ENCODE measurements at regions not wholly inside any gene's neighbourhood (a gene's known extent, or its start where the extent isn't known, plus 50 kb on each side); places are given as distances from the start of the nearest gene placed in this dataset.
"Not testable (repeated sequence)": the region's sequence is repeated elsewhere in the genome, so short reads cannot be mapped to it uniquely, and the experiment has no call there.

GRCh38 chr6:140027219-140027618 is 652.8 kb upstream of the CITED2 start:
- DNase-seq (ENCODE audit: low spot score in 2 of 2) = no peak
- no peak for FAIRE-seq

- no peak for FAIRE-seq
- no peak for DNase-seq (ENCODE audit: low spot score in 2 of 2)
Measured at GRCh38 chr6:140026546-140026945, 652.1 kb upstream of the CITED2 start.

GRCh38 chr6:140025171-140025570 is 650.7 kb upstream of the CITED2 start:
- DNase-seq (ENCODE audit: low spot score in 2 of 2) (no peak), FAIRE-seq (no peak)

- no peak for FAIRE-seq
- DNase-seq (ENCODE audit: low spot score in 2 of 2) = no peak
Measured at GRCh38 chr6:140020207-140020791, 645.9 kb upstream of the CITED2 start.

- FAIRE-seq = no peak
Measured at GRCh38 chr6:140018588-140018987, 644.1 kb upstream of the CITED2 start.

GRCh38 chr6:140017470-140017869 is 643.0 kb upstream of the CITED2 start:
- no peak for FAIRE-seq
- DNase-seq (ENCODE audit: low spot score in 2 of 2) = no peak

More at GRCh38 chr6:140018588-140018987, 644.1 kb upstream of the CITED2 start:
- DNase-seq (ENCODE audit: low spot score in 2 of 2) = no peak

- DNase-seq (ENCODE audit: low spot score in 2 of 2) = no peak
- FAIRE-seq = no peak
Measured at GRCh38 chr6:140012150-140012549, 637.7 kb upstream of the CITED2 start.

GRCh38 chr6:140011537-140011936 is 637.1 kb upstream of the CITED2 start:
- FAIRE-seq (no peak), DNase-seq (ENCODE audit: low spot score in 2 of 2) (no peak)

- DNase-seq (ENCODE audit: low spot score in 2 of 2) (no peak), FAIRE-seq (no peak)
Measured at GRCh38 chr6:140009286-140009685, 634.8 kb upstream of the CITED2 start.

- FAIRE-seq (no peak), DNase-seq (ENCODE audit: low spot score in 2 of 2) (no peak)
Measured at GRCh38 chr6:140007525-140007924, 633.1 kb upstream of the CITED2 start.

- no peak for FAIRE-seq
- DNase-seq (ENCODE audit: low spot score in 2 of 2) = no peak
Measured at GRCh38 chr6:140003217-140003616, 628.8 kb upstream of the CITED2 start.

GRCh38 chr6:140002396-140003022 is 628.1 kb upstream of the CITED2 start:
- DNase-seq (ENCODE audit: low spot score in 2 of 2) (no peak), FAIRE-seq (no peak)

GRCh38 chr6:140001821-140002341 is 627.4 kb upstream of the CITED2 start:
- FAIRE-seq = no peak
- DNase-seq (ENCODE audit: low spot score in 2 of 2) = no peak

GRCh38 chr6:140001005-140001404 is 626.6 kb upstream of the CITED2 start:
- DNase-seq (ENCODE audit: low spot score in 2 of 2) (no peak), FAIRE-seq (no peak)

- FAIRE-seq; DNase-seq (ENCODE audit: low spot score in 2 of 2): not testable (repeated sequence)
Measured at GRCh38 chr6:139999661-140000060, 625.2 kb upstream of the CITED2 start.

- DNase-seq (ENCODE audit: low spot score in 2 of 2); FAIRE-seq: not testable (repeated sequence)
Measured at GRCh38 chr6:139998478-139998877, 624.0 kb upstream of the CITED2 start.

GRCh38 chr6:139996253-139996834 is 621.9 kb upstream of the CITED2 start:
- FAIRE-seq (no peak), DNase-seq (ENCODE audit: low spot score in 2 of 2) (no peak)

GRCh38 chr6:139994998-139995397 is 620.5 kb upstream of the CITED2 start:
- no peak for FAIRE-seq
- DNase-seq (ENCODE audit: low spot score in 2 of 2) = no peak

- DNase-seq (ENCODE audit: low spot score in 2 of 2) (no peak), FAIRE-seq (no peak)
Measured at GRCh38 chr6:139990856-139991465, 616.5 kb upstream of the CITED2 start.

- FAIRE-seq = no peak
- DNase-seq (ENCODE audit: low spot score in 2 of 2) = no peak
Measured at GRCh38 chr6:139990026-139990686, 615.7 kb upstream of the CITED2 start.

GRCh38 chr6:139988685-139989084 is 614.2 kb upstream of the CITED2 start:
- no peak for FAIRE-seq
- DNase-seq (ENCODE audit: low spot score in 2 of 2) = no peak

Measured in frontal cortex (tissue), 3 donors.